Glutamatergic neuron (in vitro differentiated cells): ENCODE measurements at regions not wholly inside any gene's neighbourhood (a gene's known extent, or its start where the extent isn't known, plus 50 kb on each side); places are given as distances from the start of the nearest gene placed in this dataset.

ENCODE experiments used
- DNase-seq: peaks from one replicate; pipeline ENCODE4 v3.0.0; 2022
- H3K27ac Mint-ChIP-seq: one replicate; pipeline ENCODE4 v1.8.0; 2020; ENCODE audit warnings: mild to moderate bottlenecking, mixed read lengths, inconsistent platforms; ENCODE audit not compliant: unreplicated experiment
- H3K27me3 Mint-ChIP-seq: one replicate; pipeline ENCODE4 v1.8.0; 2020; ENCODE audit warnings: mild to moderate bottlenecking, moderate library complexity, mixed read lengths, inconsistent platforms; ENCODE audit not compliant: unreplicated experiment
- H3K36me3 Mint-ChIP-seq: one replicate; pipeline ENCODE4 v1.8.0; 2020; ENCODE audit warnings: mild to moderate bottlenecking, mixed read lengths, inconsistent platforms; ENCODE audit not compliant: unreplicated experiment
- H3K4me1 Mint-ChIP-seq: one replicate; pipeline ENCODE4 v1.8.0; 2020; ENCODE audit warnings: mild to moderate bottlenecking, low read depth, mixed read lengths, inconsistent platforms; ENCODE audit not compliant: unreplicated experiment
- H3K4me3 Mint-ChIP-seq: one replicate; pipeline ENCODE4 v1.8.0; 2020; ENCODE audit warnings: mild to moderate bottlenecking, mixed read lengths, inconsistent platforms; ENCODE audit not compliant: unreplicated experiment
- H3K9me3 Mint-ChIP-seq: one replicate; pipeline ENCODE4 v1.8.0; 2020; ENCODE audit warnings: mild to moderate bottlenecking, moderate library complexity, mixed read lengths, inconsistent platforms; ENCODE audit not compliant: unreplicated experiment
- CTCF ChIP-seq: fragments of 200-600 bp; sonication (generic); IDR thresholded peaks from one replicate; pipeline ENCODE4 v1.5.0; 2021; ENCODE audit not compliant: partially characterized antibody, unreplicated experiment

DNA sequence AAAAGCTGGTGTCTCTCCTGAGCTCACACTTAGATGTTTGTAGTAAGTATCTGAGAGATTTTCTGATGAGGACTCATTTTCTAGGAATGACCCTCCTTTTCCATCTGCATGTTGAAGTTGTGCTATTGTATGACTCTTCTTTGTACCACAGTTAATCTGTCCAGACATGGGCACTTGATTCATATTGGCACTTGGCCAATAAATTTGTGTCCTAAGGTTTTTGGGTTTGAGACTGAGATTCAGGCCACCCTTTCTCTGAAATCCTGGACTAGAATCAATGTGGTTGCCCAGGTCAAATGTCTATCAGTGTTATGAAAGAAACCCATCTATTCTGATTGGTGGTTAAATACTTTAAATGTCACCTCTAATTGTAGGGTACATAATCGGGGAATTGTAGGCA is 869.0 kb downstream of the SH3BGRL start:
- H3K27ac Mint-ChIP-seq = no peak overlapping the region
- H3K4me3 Mint-ChIP-seq = no peak overlapping the region
- peaks cover 2% of the 10 kb centered on the region for H3K27me3 Mint-ChIP-seq
- H3K4me1 Mint-ChIP-seq = no peaks in the 10 kb centered on the region
- H3K9me3 Mint-ChIP-seq = peaks cover 2% of the 10 kb centered on the region
- H3K36me3 Mint-ChIP-seq = no peaks in the 10 kb centered on the region
- DNase-seq = no peak
- no peak for TF ChIP-seq CTCF

- no peak for DNase-seq
- H3K4me1 Mint-ChIP-seq = no peaks in the 10 kb centered on the region
- no peaks in the 10 kb centered on the region for H3K27me3 Mint-ChIP-seq
- no peak overlapping the region for H3K4me3 Mint-ChIP-seq
- peak; percentile 48 for TF ChIP-seq CTCF
- no peak overlapping the region for H3K27ac Mint-ChIP-seq
- peaks cover 2% of the 10 kb centered on the region for H3K9me3 Mint-ChIP-seq
- no peaks in the 10 kb centered on the region for H3K36me3 Mint-ChIP-seq
Observed at GRCh38 chrX:82081027-82081426, 879.1 kb downstream of the SH3BGRL start.

DNA sequence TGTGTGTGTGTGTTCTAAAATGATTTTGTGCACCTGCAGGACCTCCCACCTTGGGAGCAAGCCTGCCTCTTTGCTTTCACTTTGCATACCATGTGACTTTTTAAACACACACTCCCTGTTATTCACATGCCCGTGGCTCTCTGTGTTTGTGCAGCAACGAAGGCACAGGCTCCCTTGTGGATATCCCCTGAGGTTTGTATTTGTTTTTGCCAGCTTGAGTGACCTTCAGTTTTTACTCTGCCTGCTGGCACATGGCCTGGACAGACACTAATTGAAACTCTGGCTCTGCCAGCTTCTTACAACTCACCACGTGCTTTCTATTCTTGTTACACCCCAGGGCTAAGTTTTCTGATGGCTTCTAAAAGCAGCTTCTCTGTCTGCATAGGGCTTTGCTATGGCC is 885.8 kb downstream of the SH3BGRL start:
- peaks cover 2% of the 10 kb centered on the region for H3K9me3 Mint-ChIP-seq
- H3K4me1 Mint-ChIP-seq = no peaks in the 10 kb centered on the region
- no peaks in the 10 kb centered on the region for H3K27me3 Mint-ChIP-seq
- no peak overlapping the region for H3K27ac Mint-ChIP-seq
- no peak for TF ChIP-seq CTCF
- no peak for DNase-seq
- H3K4me3 Mint-ChIP-seq = no peak overlapping the region
- H3K36me3 Mint-ChIP-seq = no peaks in the 10 kb centered on the region

DNA sequence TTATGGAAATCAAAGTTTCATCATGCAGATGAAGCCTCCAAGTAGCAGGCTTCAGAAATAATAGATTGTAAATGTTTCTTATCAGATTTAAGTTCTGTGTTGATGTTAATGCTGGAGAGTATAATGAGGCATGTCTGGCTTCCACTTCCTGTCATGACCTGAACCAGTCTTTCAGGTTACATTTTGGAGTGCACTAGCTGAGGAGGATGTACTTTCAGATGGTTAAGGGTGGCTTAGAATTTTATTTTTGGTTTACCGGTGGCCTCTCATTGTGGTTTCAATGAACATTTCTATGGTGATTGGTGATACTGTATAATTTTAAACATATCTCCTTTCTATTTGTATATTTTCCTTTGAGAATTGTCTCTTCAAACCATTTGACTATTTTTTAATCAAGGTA is 890.4 kb downstream of the SH3BGRL start:
- no peak overlapping the region for H3K4me3 Mint-ChIP-seq
- DNase-seq = no peak
- H3K27ac Mint-ChIP-seq = no peak overlapping the region
- TF ChIP-seq CTCF = no peak
- H3K9me3 Mint-ChIP-seq = no peaks in the 10 kb centered on the region
- no peaks in the 10 kb centered on the region for H3K27me3 Mint-ChIP-seq
- no peaks in the 10 kb centered on the region for H3K4me1 Mint-ChIP-seq
- no peaks in the 10 kb centered on the region for H3K36me3 Mint-ChIP-seq

GRCh38 chrX:82125103-82125502 is 923.2 kb downstream of the SH3BGRL start:
- no peak overlapping the region for H3K27ac Mint-ChIP-seq
- H3K4me3 Mint-ChIP-seq = no peak overlapping the region
- peaks cover 1% of the 10 kb centered on the region for H3K4me1 Mint-ChIP-seq
- no peaks in the 10 kb centered on the region for H3K27me3 Mint-ChIP-seq
- H3K36me3 Mint-ChIP-seq = no peaks in the 10 kb centered on the region
- no peak for DNase-seq
- peaks cover 2% of the 10 kb centered on the region for H3K9me3 Mint-ChIP-seq
- TF ChIP-seq CTCF = no peak
